ENCODE measurements at regions not wholly inside any gene's neighbourhood (a gene's known extent, or its start where the extent isn't known, plus 50 kb on each side); places are given as distances from the start of the nearest gene placed in this dataset.

- no peak for ATAC-seq (replicated peaks)
- no peaks in the 10 kb centered on the region for H3K36me3 Mint-ChIP-seq
- no peak for DNase-seq
- H3K27ac Mint-ChIP-seq: no peak overlapping the region
- H3K9me3 Mint-ChIP-seq: peaks cover 9 to 13% of the 10 kb centered on the region in 2 donors
- no peaks in the 10 kb centered on the region for H3K4me1 Mint-ChIP-seq
- no peaks in the 10 kb centered on the region for H3K27me3 Mint-ChIP-seq
- no peak overlapping the region for H3K4me3 Mint-ChIP-seq
These were observed 255.0 kb upstream of the IRX2 start for GRCh38 chr5:3006526-3006925.

- no peaks in the 10 kb centered on the region for H3K27me3 Mint-ChIP-seq
- peaks cover 11 to 15% of the 10 kb centered on the region in 2 donors for H3K9me3 Mint-ChIP-seq
- H3K27ac Mint-ChIP-seq: no peak overlapping the region
- DNase-seq: no peak
- no peaks in the 10 kb centered on the region for H3K36me3 Mint-ChIP-seq
- no peak for ATAC-seq (replicated peaks)
- H3K4me1 Mint-ChIP-seq: no peaks in the 10 kb centered on the region
- H3K4me3 Mint-ChIP-seq: no peak overlapping the region
These were observed 253.0 kb upstream of the IRX2 start for GRCh38 chr5:3004361-3005080.

GRCh38 chr5:3002230-3002629 is 250.8 kb upstream of the IRX2 start:
- Mint-ChIP-seq H3K27ac (no peak overlapping the region), H3K4me3 (no peak overlapping the region), H3K36me3 (no peaks in the 10 kb centered on the region), H3K27me3 (no peaks in the 10 kb centered on the region), H3K9me3 (peaks cover 11 to 15% of the 10 kb centered on the region in 2 donors), H3K4me1 (no peaks in the 10 kb centered on the region)
- ATAC-seq (replicated peaks) (no peak), DNase-seq (no peak)

- no peak overlapping the region for H3K27ac Mint-ChIP-seq
- DNase-seq (no peak), ATAC-seq (replicated peaks) (no peak)
- no peaks in the 10 kb centered on the region for H3K27me3 Mint-ChIP-seq
- H3K36me3 Mint-ChIP-seq: no peaks in the 10 kb centered on the region
- no peak overlapping the region for H3K4me3 Mint-ChIP-seq
- H3K9me3 Mint-ChIP-seq: peaks cover 11 to 13% of the 10 kb centered on the region in 2 donors
- H3K4me1 Mint-ChIP-seq: no peaks in the 10 kb centered on the region
These were observed 249.2 kb upstream of the IRX2 start for GRCh38 chr5:3000631-3001030.

GRCh38 chr5:2999926-3000325 is 248.4 kb upstream of the IRX2 start:
- H3K4me3 Mint-ChIP-seq: no peak overlapping the region
- H3K9me3 Mint-ChIP-seq: peaks cover 11 to 13% of the 10 kb centered on the region in 2 donors
- DNase-seq: no peak
- no peak overlapping the region for H3K27ac Mint-ChIP-seq
- no peaks in the 10 kb centered on the region for H3K36me3 Mint-ChIP-seq
- no peaks in the 10 kb centered on the region for H3K27me3 Mint-ChIP-seq
- ATAC-seq (replicated peaks): no peak
- H3K4me1 Mint-ChIP-seq: no peaks in the 10 kb centered on the region

GRCh38 chr5:2998106-2998505 is 246.6 kb upstream of the IRX2 start:
- Mint-ChIP-seq H3K27ac (no peak overlapping the region), H3K4me3 (no peak overlapping the region), H3K27me3 (no peaks in the 10 kb centered on the region), H3K9me3 (peaks cover 8 to 10% of the 10 kb centered on the region in 2 donors), H3K36me3 (no peaks in the 10 kb centered on the region), H3K4me1 (no peaks in the 10 kb centered on the region)
- ATAC-seq (replicated peaks): no peak
- DNase-seq: no peak

- H3K36me3 Mint-ChIP-seq: no peaks in the 10 kb centered on the region
- H3K9me3 Mint-ChIP-seq: peaks cover 6 to 7% of the 10 kb centered on the region in 2 donors
- no peak for DNase-seq
- H3K27ac Mint-ChIP-seq: no peak overlapping the region
- no peak for ATAC-seq (replicated peaks)
- H3K4me1 Mint-ChIP-seq: no peaks in the 10 kb centered on the region
- H3K27me3 Mint-ChIP-seq: no peaks in the 10 kb centered on the region
- H3K4me3 Mint-ChIP-seq: no peak overlapping the region
These were observed 245.7 kb upstream of the IRX2 start for GRCh38 chr5:2997179-2997578.

GRCh38 chr5:2996687-2997086 is 245.2 kb upstream of the IRX2 start:
- DNase-seq: no peak
- no peak for ATAC-seq (replicated peaks)
- Mint-ChIP-seq H3K9me3 (peaks cover 3 to 7% of the 10 kb centered on the region in 2 donors), H3K27ac (no peak overlapping the region), H3K27me3 (no peaks in the 10 kb centered on the region), H3K36me3 (no peaks in the 10 kb centered on the region), H3K4me1 (no peaks in the 10 kb centered on the region), H3K4me3 (no peak overlapping the region)

GRCh38 chr5:2996248-2996647 is 244.8 kb upstream of the IRX2 start:
- H3K4me1 Mint-ChIP-seq: no peaks in the 10 kb centered on the region
- no peak overlapping the region for H3K27ac Mint-ChIP-seq
- H3K27me3 Mint-ChIP-seq: no peaks in the 10 kb centered on the region
- DNase-seq: no peak
- H3K36me3 Mint-ChIP-seq: no peaks in the 10 kb centered on the region
- H3K9me3 Mint-ChIP-seq: peaks cover 3 to 7% of the 10 kb centered on the region in 2 donors
- no peak overlapping the region for H3K4me3 Mint-ChIP-seq
- no peak for ATAC-seq (replicated peaks)

- Mint-ChIP-seq H3K27ac (no peak overlapping the region), H3K4me1 (no peaks in the 10 kb centered on the region), H3K27me3 (no peaks in the 10 kb centered on the region), H3K4me3 (no peak overlapping the region), H3K36me3 (no peaks in the 10 kb centered on the region), H3K9me3 (peaks cover 3 to 7% of the 10 kb centered on the region in 2 donors)
- DNase-seq: no peak
- no peak for ATAC-seq (replicated peaks)
These were observed 244.2 kb upstream of the IRX2 start for GRCh38 chr5:2995667-2996066.

GRCh38 chr5:2995035-2995434 is 243.6 kb upstream of the IRX2 start:
- ATAC-seq (replicated peaks) (no peak), DNase-seq (no peak)
- Mint-ChIP-seq H3K4me3 (no peak overlapping the region), H3K9me3 (peaks cover 2 to 7% of the 10 kb centered on the region in 2 donors), H3K27ac (no peak overlapping the region), H3K4me1 (no peaks in the 10 kb centered on the region), H3K27me3 (no peaks in the 10 kb centered on the region), H3K36me3 (no peaks in the 10 kb centered on the region)

GRCh38 chr5:2993771-2994170 is 242.3 kb upstream of the IRX2 start:
- DNase-seq: no peak
- no peaks in the 10 kb centered on the region for H3K27me3 Mint-ChIP-seq
- no peak overlapping the region for H3K27ac Mint-ChIP-seq
- peaks cover 2 to 10% of the 10 kb centered on the region in 2 donors for H3K9me3 Mint-ChIP-seq
- H3K4me3 Mint-ChIP-seq: no peak overlapping the region
- H3K36me3 Mint-ChIP-seq: no peaks in the 10 kb centered on the region
- no peak for ATAC-seq (replicated peaks)
- no peaks in the 10 kb centered on the region for H3K4me1 Mint-ChIP-seq

- H3K27ac Mint-ChIP-seq: no peak overlapping the region
- no peak overlapping the region for H3K4me3 Mint-ChIP-seq
- no peak for DNase-seq
- H3K9me3 Mint-ChIP-seq: peaks cover 2 to 10% of the 10 kb centered on the region in 2 donors
- no peaks in the 10 kb centered on the region for H3K36me3 Mint-ChIP-seq
- no peaks in the 10 kb centered on the region for H3K27me3 Mint-ChIP-seq
- no peak for ATAC-seq (replicated peaks)
- no peaks in the 10 kb centered on the region for H3K4me1 Mint-ChIP-seq
These were observed 241.8 kb upstream of the IRX2 start for GRCh38 chr5:2993301-2993700.

- Mint-ChIP-seq H3K27me3 (no peaks in the 10 kb centered on the region), H3K4me3 (no peak overlapping the region), H3K9me3 (peaks cover 2 to 10% of the 10 kb centered on the region in 2 donors), H3K4me1 (no peaks in the 10 kb centered on the region), H3K27ac (no peak overlapping the region), H3K36me3 (no peaks in the 10 kb centered on the region)
- no peak for ATAC-seq (replicated peaks)
- no peak for DNase-seq
These were observed 241.3 kb upstream of the IRX2 start for GRCh38 chr5:2992806-2993205.

GRCh38 chr5:2991884-2992283 is 240.4 kb upstream of the IRX2 start:
- H3K36me3 Mint-ChIP-seq: no peaks in the 10 kb centered on the region
- H3K27me3 Mint-ChIP-seq: no peaks in the 10 kb centered on the region
- H3K4me3 Mint-ChIP-seq: no peak overlapping the region
- no peak for DNase-seq
- H3K27ac Mint-ChIP-seq: no peak overlapping the region
- no peaks in the 10 kb centered on the region for H3K4me1 Mint-ChIP-seq
- ATAC-seq (replicated peaks): no peak
- H3K9me3 Mint-ChIP-seq: peaks cover 2 to 11% of the 10 kb centered on the region in 2 donors
